H1 (cell line): ENCODE measurements at regions not wholly inside any gene's neighbourhood (a gene's known extent, or its start where the extent isn't known, plus 50 kb on each side); places are given as distances from the start of the nearest gene placed in this dataset.
A peak's percentile ranks its signal among the peaks of the same experiment; 100 is the strongest.

Experiments
- CTCF ChIA-PET: fragments of 300-600 bp; sonication (Branson Sonifier 250); formaldehyde crosslinking; loops from one replicate; lab custom pipeline; 2021; ENCODE audit not compliant: partially characterized antibody; lab: Charles Lee
- POLR2A ChIA-PET: fragments of 300-600 bp; sonication (Branson Sonifier 250); formaldehyde crosslinking; loops from one replicate; lab custom pipeline; 2021; ENCODE audit warnings: inconsistent platforms; ENCODE audit not compliant: partially characterized antibody; lab: Charles Lee
- DNase-seq, 2 experiments: peaks; one replicate each; pipeline versions ENCODE4 v3.0.0 to v3.0.0-alpha.2; 2010 to 2022; ENCODE audit warnings: low spot score in 2 of 2, low read depth in 1 of 2, mixed read lengths in 1 of 2
- FAIRE-seq: peaks from 2 replicates; lab custom pipeline; 2011; peaks lifted over from hg19 to GRCh38; lab: Jason Lieb, UNC
- H2AFZ ChIP-seq: 2 replicates; pipeline ENCODE4 v1.8.1; 2012; ENCODE audit warnings: low read length, inconsistent platforms
- H2AK5ac ChIP-seq: 2 replicates; pipeline ENCODE4 v1.6.1; 2013; ENCODE audit warnings: low read depth, low read length
- H2BK120ac ChIP-seq: replicated peaks from 2 replicates; pipeline ENCODE3; 2013; ENCODE audit warnings: low read depth, low read length, inconsistent platforms
- H2BK12ac ChIP-seq: 2 replicates; pipeline ENCODE4 v1.6.1; 2013; ENCODE audit warnings: low read depth, low read length
- H2BK15ac ChIP-seq: 2 replicates; pipeline ENCODE4 v1.6.1; 2013; ENCODE audit warnings: low read length
- H2BK20ac ChIP-seq: 2 replicates; pipeline ENCODE4 v1.6.1; 2013; ENCODE audit warnings: low read length
- H2BK5ac ChIP-seq: 2 replicates; pipeline ENCODE4 v1.6.1; 2013; ENCODE audit warnings: low read depth, low read length
- H3K14ac ChIP-seq: 2 replicates; pipeline ENCODE4 v1.6.1; 2013; ENCODE audit warnings: inconsistent platforms; ENCODE audit not compliant: insufficient read length
- H3K18ac ChIP-seq: 2 replicates; pipeline ENCODE4 v1.6.1; 2013; ENCODE audit warnings: low read length; ENCODE audit errors: extremely low read depth
- H3K23ac ChIP-seq: 2 replicates; pipeline ENCODE4 v1.6.1; 2013; ENCODE audit warnings: inconsistent platforms; ENCODE audit not compliant: insufficient read length
- H3K23me2 ChIP-seq: 2 replicates; pipeline ENCODE4 v1.6.1; 2013; ENCODE audit warnings: low read depth, low read length
- H3K27ac ChIP-seq: 2 replicates; pipeline ENCODE4 v1.6.1; 2011; ENCODE audit warnings: low read depth, low read length, inconsistent platforms
- H3K27me3 ChIP-seq, 4 experiments: replicated peaks in 1 of 4; 1 replicate in 1 of 4; 2 replicates in 3 of 4; pipeline versions ENCODE4 v1.6.1 to v1.8.1; 2011 to 2013; ENCODE audit warnings: low read length in 3 of 4, mild to moderate bottlenecking in 3 of 4, inconsistent platforms in 2 of 4, mixed read lengths in 2 of 4, moderate library complexity in 1 of 4; ENCODE audit not compliant: control insufficient read depth in 3 of 4, insufficient read depth in 3 of 4; ENCODE audit errors: extremely low read depth in 1 of 4
- H3K36me3 ChIP-seq, 4 experiments: 2 replicates each; pipeline versions ENCODE4 v1.6.1 to v1.8.1; 2011 to 2013; ENCODE audit warnings: mild to moderate bottlenecking in 4 of 4, low read length in 3 of 4, moderate library complexity in 2 of 4, control low read depth in 1 of 4, inconsistent platforms in 1 of 4; ENCODE audit not compliant: insufficient read depth in 4 of 4, control insufficient read depth in 2 of 4
- H3K4ac ChIP-seq: replicated peaks from 2 replicates; pipeline ENCODE3; 2013; ENCODE audit warnings: low read length, low read depth, mixed read lengths, inconsistent platforms; ENCODE audit not compliant: insufficient read length
- H3K4me1 ChIP-seq, 4 experiments: replicated peaks in 1 of 4; 1 replicate in 1 of 4; 2 replicates in 3 of 4; pipeline versions ENCODE4 v1.6.1 to v1.8.1; 2011 to 2013; ENCODE audit warnings: low read length in 3 of 4, inconsistent platforms in 2 of 4, mixed read lengths in 1 of 4; ENCODE audit not compliant: insufficient read depth in 4 of 4, control insufficient read depth in 3 of 4
- H3K4me2 ChIP-seq, 2 experiments: 2 replicates each; pipeline versions ENCODE4 v1.6.1 to v1.8.1; 2011 to 2013; ENCODE audit warnings: low read depth in 2 of 2, low read length in 2 of 2, control low read depth in 1 of 2, inconsistent platforms in 1 of 2, mild to moderate bottlenecking in 1 of 2; ENCODE audit not compliant: insufficient read depth in 1 of 2
- H3K4me3 ChIP-seq, 4 experiments: fragments of 200-600, 300-600 bp in 1 of 4; sonication (generic), shearing (Covaris generic), sonication (Bioruptor Twin) in 1 of 4; 2 replicates each; pipeline versions ENCODE4 v1.5.1 to v1.8.1; 2011 to 2016; ENCODE audit warnings: low read length in 4 of 4, low read depth in 3 of 4, control low read depth in 2 of 4, inconsistent platforms in 2 of 4, mild to moderate bottlenecking in 2 of 4, mixed read lengths in 1 of 4, moderate library complexity in 1 of 4; ENCODE audit not compliant: insufficient read depth in 2 of 4; ENCODE audit errors: extremely low read depth in 1 of 4
- H3K56ac ChIP-seq: replicated peaks from 2 replicates; pipeline ENCODE3; 2013; ENCODE audit warnings: low read depth, mild to moderate bottlenecking, mixed read lengths, low read length, inconsistent platforms; ENCODE audit not compliant: insufficient read length
- H3K79me1 ChIP-seq: 2 replicates; pipeline ENCODE4 v1.6.1; 2013; ENCODE audit warnings: low read depth, low read length, control low read depth
- H3K79me2 ChIP-seq, 2 experiments: 2 replicates each; pipeline versions ENCODE4 v1.6.1 to v1.8.1; 2012 to 2013; ENCODE audit warnings: low read length in 2 of 2, mild to moderate bottlenecking in 2 of 2, inconsistent platforms in 1 of 2; ENCODE audit not compliant: insufficient read depth in 2 of 2, control insufficient read depth in 1 of 2
- H3K9ac ChIP-seq, 4 experiments: replicated peaks in 1 of 4; 1 replicate in 1 of 4; 2 replicates in 3 of 4; pipeline versions ENCODE4 v1.6.1 to v1.8.1; 2011 to 2013; ENCODE audit warnings: low read depth in 3 of 4, low read length in 3 of 4, control low read depth in 2 of 4, mild to moderate bottlenecking in 2 of 4, moderate library complexity in 2 of 4, inconsistent platforms in 1 of 4; ENCODE audit errors: extremely low read depth in 1 of 4
- H3K9me3 ChIP-seq, 2 experiments: 2 replicates each; pipeline versions ENCODE4 v1.6.1 to v1.8.1; 2012 to 2013; ENCODE audit warnings: mild to moderate bottlenecking in 2 of 2, moderate library complexity in 2 of 2, control low read depth in 1 of 2, inconsistent platforms in 1 of 2, low read depth in 1 of 2, low read length in 1 of 2, mixed read lengths in 1 of 2; ENCODE audit not compliant: insufficient read depth in 2 of 2
- H4K20me1 ChIP-seq, 2 experiments: replicated peaks in 1 of 2; 2 replicates each; pipeline versions ENCODE3 to v1.8.1; 2011 to 2013; ENCODE audit warnings: inconsistent platforms in 2 of 2, low read length in 2 of 2, mild to moderate bottlenecking in 1 of 2; ENCODE audit not compliant: insufficient read depth in 2 of 2, control insufficient read depth in 1 of 2
- H4K5ac ChIP-seq: 2 replicates; pipeline ENCODE4 v1.6.1; 2013; ENCODE audit warnings: low read length, low read depth, mixed read lengths, inconsistent platforms; ENCODE audit not compliant: insufficient read length
- H4K8ac ChIP-seq: 2 replicates; pipeline ENCODE4 v1.8.0; 2013; ENCODE audit warnings: mild to moderate bottlenecking, moderate library complexity, low read length, inconsistent platforms; ENCODE audit not compliant: insufficient read depth; ENCODE audit errors: extremely low read depth
- H4K91ac ChIP-seq: replicated peaks from 2 replicates; pipeline ENCODE3; 2013; ENCODE audit warnings: low read length, mixed read lengths, inconsistent platforms; ENCODE audit not compliant: insufficient read length
- BCL11A ChIP-seq, 2 experiments: IDR thresholded peaks; one replicate each; pipeline ENCODE4 v1.6.1; 2011; ENCODE audit warnings: low read depth in 2 of 2, low read length in 2 of 2, mild to moderate bottlenecking in 2 of 2
- CEBPB ChIP-seq: IDR thresholded peaks from 2 replicates; pipeline ENCODE4 v1.6.1; 2012; ENCODE audit warnings: low read depth, low read length
- CHD2 ChIP-seq: IDR thresholded peaks from 2 replicates; pipeline ENCODE4 v1.6.1; 2012; ENCODE audit warnings: low read length, improper control_type of control experiment
- EGR1 ChIP-seq: IDR thresholded peaks from 2 replicates; pipeline ENCODE4 v1.6.1; 2011; ENCODE audit warnings: low read depth, low read length, borderline replicate concordance
- JUN ChIP-seq: IDR thresholded peaks from 2 replicates; pipeline ENCODE4 v1.6.1; 2011; ENCODE audit warnings: low read depth, mild to moderate bottlenecking, improper control_type of control experiment, low read length
- KDM1A ChIP-seq: fragments of 200-600, 300-600 bp; sonication (generic); IDR thresholded peaks from 2 replicates; pipeline ENCODE4 v1.7.1; 2016; ENCODE audit warnings: mild to moderate bottlenecking, low read length, borderline replicate concordance
- KDM5A ChIP-seq: fragments of 200-600 bp; IDR thresholded peaks from 2 replicates; pipeline ENCODE4 v1.7.1; 2012; ENCODE audit warnings: mild to moderate bottlenecking, low read length, inconsistent platforms, mixed read lengths
- MAFK ChIP-seq: IDR thresholded peaks from 2 replicates; pipeline ENCODE4 v1.6.1; 2012; ENCODE audit warnings: low read depth, mild to moderate bottlenecking, improper control_type of control experiment, low read length
- NRF1 ChIP-seq: IDR thresholded peaks from 2 replicates; pipeline ENCODE4 v1.6.1; 2011; ENCODE audit warnings: mild to moderate bottlenecking, low read depth, low read length, improper control_type of control experiment
- POLR2A ChIP-seq, 2 experiments: IDR thresholded peaks; 1 replicate in 1 of 2; 2 replicates in 1 of 2; pipeline ENCODE4 v1.6.1; 2011; ENCODE audit warnings: low read depth in 2 of 2, low read length in 2 of 2, mild to moderate bottlenecking in 2 of 2; ENCODE audit errors: control extremely low read depth in 1 of 2
- TBP ChIP-seq: IDR thresholded peaks from 2 replicates; pipeline ENCODE4 v1.6.1; 2011; ENCODE audit warnings: low read depth, low read length, improper control_type of control experiment
- WGBS, 2 experiments: shearing (Covaris generic) in 1 of 2; methylation state at CpG; one replicate each; pipeline versions ENCODE4 v1.1.6 to v1.1.7; 2013 to 2015; ENCODE audit warnings: low lambda C conversion rate in 2 of 2, mixed read lengths in 2 of 2, inconsistent platforms in 1 of 2, low coverage in 1 of 2, missing lambda C conversion rate in 1 of 2; ENCODE audit not compliant: insufficient replicate concordance in 2 of 2, insufficient coverage in 1 of 2, insufficient read length in 1 of 2; ENCODE audit errors: extremely low coverage in 1 of 2, missing lambda C conversion rate in 1 of 2; 5-methylcytosine and 5-hydroxymethylcytosine counted together

DNA sequence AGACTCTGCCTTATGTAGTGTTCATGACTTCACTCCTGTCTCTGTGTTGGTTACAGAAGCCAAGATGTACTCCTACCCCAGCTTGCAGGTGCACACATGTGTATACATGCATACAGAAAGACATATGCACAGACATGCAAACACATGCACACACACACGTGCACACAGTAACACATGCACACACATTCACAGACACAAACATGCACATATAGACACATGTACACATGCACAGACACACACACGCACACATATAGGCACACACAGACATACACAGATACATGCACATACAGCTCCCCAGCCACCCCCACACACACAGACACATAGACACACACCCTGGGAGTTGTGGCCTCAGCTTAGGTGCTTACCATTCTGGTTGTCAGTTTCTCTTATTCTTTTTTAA lies 362.6 kb upstream of the C1orf174 start:
- H4K5ac ChIP-seq, result no peak overlapping the region
- H2BK120ac ChIP-seq, result no peak overlapping the region
- DNase-seq (no peak), FAIRE-seq (no peak)
- H3K18ac ChIP-seq, result no peak overlapping the region
- no peak overlapping the region for H2BK12ac ChIP-seq
- H3K4me1 ChIP-seq, result no peaks in the 10 kb centered on the region
- no peak overlapping the region for H2BK20ac ChIP-seq
- no peak overlapping the region for H3K4me3 ChIP-seq
- H3K4me2 ChIP-seq, result no peak overlapping the region
- H2AK5ac ChIP-seq, result no peak overlapping the region
- peak overlapping the region in 1 of 4 experiments; percentile 10; a peak in 1 of 7 replicates for H3K9ac ChIP-seq
- H3K27ac ChIP-seq, result no peak overlapping the region
- no peak overlapping the region for H4K8ac ChIP-seq
- TF ChIP-seq EGR1 (no peak), JUN (no peak), KDM5A (no peak), KDM1A (no peak), CEBPB (no peak), CHD2 (no peak), NRF1 (no peak), TBP (no peak), BCL11A (IDR thresholded peaks at IDR 0.05; ENCODE audit: low read depth in 2 of 2, low read length in 2 of 2) (no peak), MAFK (no peak), POLR2A (IDR thresholded peaks at IDR 0.05; ENCODE audit: control extremely low read depth in 1 of 2, low read depth in 2 of 2, low read length in 2 of 2) (no peak)
- no peaks in the 10 kb centered on the region for H3K36me3 ChIP-seq
- H3K27me3 ChIP-seq, result no peaks in the 10 kb centered on the region
- 95% methylated on average over 2 of the region's 2 CpGs; no CpG with 5 or more reads in 1 of the 2 experiments for WGBS, 2 experiments
- H3K14ac ChIP-seq, result no peak overlapping the region
- H3K23ac ChIP-seq, result no peak overlapping the region
- H3K9me3 ChIP-seq, result peaks cover 36 to 71% of the 10 kb centered on the region in 2 experiments
- H2AFZ ChIP-seq, result no peak overlapping the region
- H2BK15ac ChIP-seq, result no peak overlapping the region
- no peak overlapping the region for H3K56ac ChIP-seq
- no peaks in the 10 kb centered on the region for H4K20me1 ChIP-seq
- no peaks in the 10 kb centered on the region for H3K23me2 ChIP-seq
- H4K91ac ChIP-seq, result no peak overlapping the region
- ChIA-PET CTCF (no interaction called here), POLR2A (no interaction called here)
- no peak overlapping the region for H3K4ac ChIP-seq
- no peak overlapping the region for H2BK5ac ChIP-seq
- H3K79me2 ChIP-seq, result no peaks in the 10 kb centered on the region
- H3K79me1 ChIP-seq, result no peaks in the 10 kb centered on the region
